ENCODE measurements at regions not wholly inside any gene's neighbourhood (a gene's known extent, or its start where the extent isn't known, plus 50 kb on each side); places are given as distances from the start of the nearest gene placed in this dataset.

DNA sequence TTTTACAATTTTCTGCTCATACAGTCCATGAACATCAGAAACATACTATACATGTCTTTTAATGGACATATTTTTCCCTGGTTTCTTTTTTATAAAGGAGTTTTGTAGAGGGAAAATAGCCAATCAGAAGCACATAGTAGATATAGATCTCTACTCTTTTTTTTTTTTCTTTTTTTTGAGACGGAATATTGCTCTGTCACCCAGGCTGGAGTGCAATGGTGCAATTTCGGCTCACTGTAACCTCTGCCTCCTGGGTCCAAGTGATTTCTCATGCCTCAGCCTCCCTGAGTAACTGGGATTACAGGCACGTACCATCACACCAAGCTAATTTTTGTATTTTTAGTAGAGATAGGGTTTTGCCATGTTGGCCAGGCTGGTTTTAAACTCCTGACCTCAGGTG, 83.2 kb upstream of the MGAT5 start:
- no peak for TF ChIP-seq POLR2A (IDR thresholded peaks at IDR 0.05; ENCODE audit: borderline replicate concordance, extremely low read depth, insufficient read depth, insufficient read length)
- no peak for TF ChIP-seq POLR2AphosphoS5 (IDR thresholded peaks at IDR 0.05; ENCODE audit: low read depth, low read length)
- no peak for TF ChIP-seq CTCF (IDR thresholded peaks at IDR 0.05 in 2 of 3, conservative IDR thresholded peaks at IDR 0.05 in 1 of 3; ENCODE audit: borderline replicate concordance in 1 of 3, insufficient read depth in 1 of 3, low read depth in 2 of 3, low read length in 2 of 3)
- no peak for TF ChIP-seq SRF (IDR thresholded peaks at IDR 0.05; ENCODE audit: low read depth)
- TF ChIP-seq CEBPB (IDR thresholded peaks at IDR 0.05; ENCODE audit: low read depth): no peak
- no peak for TF ChIP-seq YY1 (IDR thresholded peaks at IDR 0.05; ENCODE audit: extremely low read depth, insufficient replicate concordance, low read depth, low read length)
- TF ChIP-seq, protein P1, sequence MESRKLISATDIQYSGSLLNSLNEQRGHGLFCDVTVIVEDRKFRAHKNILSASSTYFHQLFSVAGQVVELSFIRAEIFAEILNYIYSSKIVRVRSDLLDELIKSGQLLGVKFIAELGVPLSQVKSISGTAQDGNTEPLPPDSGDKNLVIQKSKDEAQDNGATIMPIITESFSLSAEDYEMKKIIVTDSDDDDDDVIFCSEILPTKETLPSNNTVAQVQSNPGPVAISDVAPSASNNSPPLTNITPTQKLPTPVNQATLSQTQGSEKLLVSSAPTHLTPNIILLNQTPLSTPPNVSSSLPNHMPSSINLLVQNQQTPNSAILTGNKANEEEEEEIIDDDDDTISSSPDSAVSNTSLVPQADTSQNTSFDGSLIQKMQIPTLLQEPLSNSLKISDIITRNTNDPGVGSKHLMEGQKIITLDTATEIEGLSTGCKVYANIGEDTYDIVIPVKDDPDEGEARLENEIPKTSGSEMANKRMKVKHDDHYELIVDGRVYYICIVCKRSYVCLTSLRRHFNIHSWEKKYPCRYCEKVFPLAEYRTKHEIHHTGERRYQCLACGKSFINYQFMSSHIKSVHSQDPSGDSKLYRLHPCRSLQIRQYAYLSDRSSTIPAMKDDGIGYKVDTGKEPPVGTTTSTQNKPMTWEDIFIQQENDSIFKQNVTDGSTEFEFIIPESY (IDR thresholded peaks at IDR 0.05; ENCODE audit: extremely low read depth, insufficient replicate concordance, low read length): no peak
- TF ChIP-seq ZNF274 (IDR thresholded peaks at IDR 0.05; ENCODE audit: low read depth, low read length): no peak
- no peak for TF ChIP-seq SIN3A (IDR thresholded peaks at IDR 0.05; ENCODE audit: low read depth)
- TF ChIP-seq, protein P2, sequence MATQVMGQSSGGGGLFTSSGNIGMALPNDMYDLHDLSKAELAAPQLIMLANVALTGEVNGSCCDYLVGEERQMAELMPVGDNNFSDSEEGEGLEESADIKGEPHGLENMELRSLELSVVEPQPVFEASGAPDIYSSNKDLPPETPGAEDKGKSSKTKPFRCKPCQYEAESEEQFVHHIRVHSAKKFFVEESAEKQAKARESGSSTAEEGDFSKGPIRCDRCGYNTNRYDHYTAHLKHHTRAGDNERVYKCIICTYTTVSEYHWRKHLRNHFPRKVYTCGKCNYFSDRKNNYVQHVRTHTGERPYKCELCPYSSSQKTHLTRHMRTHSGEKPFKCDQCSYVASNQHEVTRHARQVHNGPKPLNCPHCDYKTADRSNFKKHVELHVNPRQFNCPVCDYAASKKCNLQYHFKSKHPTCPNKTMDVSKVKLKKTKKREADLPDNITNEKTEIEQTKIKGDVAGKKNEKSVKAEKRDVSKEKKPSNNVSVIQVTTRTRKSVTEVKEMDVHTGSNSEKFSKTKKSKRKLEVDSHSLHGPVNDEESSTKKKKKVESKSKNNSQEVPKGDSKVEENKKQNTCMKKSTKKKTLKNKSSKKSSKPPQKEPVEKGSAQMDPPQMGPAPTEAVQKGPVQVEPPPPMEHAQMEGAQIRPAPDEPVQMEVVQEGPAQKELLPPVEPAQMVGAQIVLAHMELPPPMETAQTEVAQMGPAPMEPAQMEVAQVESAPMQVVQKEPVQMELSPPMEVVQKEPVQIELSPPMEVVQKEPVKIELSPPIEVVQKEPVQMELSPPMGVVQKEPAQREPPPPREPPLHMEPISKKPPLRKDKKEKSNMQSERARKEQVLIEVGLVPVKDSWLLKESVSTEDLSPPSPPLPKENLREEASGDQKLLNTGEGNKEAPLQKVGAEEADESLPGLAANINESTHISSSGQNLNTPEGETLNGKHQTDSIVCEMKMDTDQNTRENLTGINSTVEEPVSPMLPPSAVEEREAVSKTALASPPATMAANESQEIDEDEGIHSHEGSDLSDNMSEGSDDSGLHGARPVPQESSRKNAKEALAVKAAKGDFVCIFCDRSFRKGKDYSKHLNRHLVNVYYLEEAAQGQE (IDR thresholded peaks at IDR 0.05; ENCODE audit: low read depth): no peak
- TF ChIP-seq EZH2 (IDR thresholded peaks at IDR 0.05): no peak
- no peak for TF ChIP-seq SP1 (IDR thresholded peaks at IDR 0.05; ENCODE audit: low read depth)
- TF ChIP-seq ZFX (IDR thresholded peaks at IDR 0.05): no peak
- no peak for TF ChIP-seq EZH2phosphoT487 (IDR thresholded peaks at IDR 0.05; ENCODE audit: borderline replicate concordance)
